ENCODE measurements at regions not wholly inside any gene's neighbourhood (a gene's known extent, or its start where the extent isn't known, plus 50 kb on each side); places are given as distances from the start of the nearest gene placed in this dataset.

GRCh38 chr13:55090612-55091011 lies 2050.1 kb upstream of the PRR20A start:
- TF ChIP-seq, protein P1, sequence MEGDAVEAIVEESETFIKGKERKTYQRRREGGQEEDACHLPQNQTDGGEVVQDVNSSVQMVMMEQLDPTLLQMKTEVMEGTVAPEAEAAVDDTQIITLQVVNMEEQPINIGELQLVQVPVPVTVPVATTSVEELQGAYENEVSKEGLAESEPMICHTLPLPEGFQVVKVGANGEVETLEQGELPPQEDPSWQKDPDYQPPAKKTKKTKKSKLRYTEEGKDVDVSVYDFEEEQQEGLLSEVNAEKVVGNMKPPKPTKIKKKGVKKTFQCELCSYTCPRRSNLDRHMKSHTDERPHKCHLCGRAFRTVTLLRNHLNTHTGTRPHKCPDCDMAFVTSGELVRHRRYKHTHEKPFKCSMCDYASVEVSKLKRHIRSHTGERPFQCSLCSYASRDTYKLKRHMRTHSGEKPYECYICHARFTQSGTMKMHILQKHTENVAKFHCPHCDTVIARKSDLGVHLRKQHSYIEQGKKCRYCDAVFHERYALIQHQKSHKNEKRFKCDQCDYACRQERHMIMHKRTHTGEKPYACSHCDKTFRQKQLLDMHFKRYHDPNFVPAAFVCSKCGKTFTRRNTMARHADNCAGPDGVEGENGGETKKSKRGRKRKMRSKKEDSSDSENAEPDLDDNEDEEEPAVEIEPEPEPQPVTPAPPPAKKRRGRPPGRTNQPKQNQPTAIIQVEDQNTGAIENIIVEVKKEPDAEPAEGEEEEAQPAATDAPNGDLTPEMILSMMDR (IDR thresholded peaks at IDR 0.05; ENCODE audit: unreplicated experiment), result no peak
- no peak overlapping the region for H3K4me3 Mint-ChIP-seq (ENCODE audit: unreplicated experiment)
- no peak overlapping the region for H3K27ac Mint-ChIP-seq (ENCODE audit: unreplicated experiment)
- H3K27me3 Mint-ChIP-seq (ENCODE audit: unreplicated experiment), result peaks cover 1% of the 10 kb centered on the region
- no peaks in the 10 kb centered on the region for H3K4me1 Mint-ChIP-seq (ENCODE audit: unreplicated experiment)
- no peaks in the 10 kb centered on the region for H3K36me3 Mint-ChIP-seq (ENCODE audit: low read depth, unreplicated experiment)
- DNase-seq (ENCODE audit: low spot score), result no peak
- no peaks in the 10 kb centered on the region for H3K9me3 Mint-ChIP-seq (ENCODE audit: unreplicated experiment)

DNA sequence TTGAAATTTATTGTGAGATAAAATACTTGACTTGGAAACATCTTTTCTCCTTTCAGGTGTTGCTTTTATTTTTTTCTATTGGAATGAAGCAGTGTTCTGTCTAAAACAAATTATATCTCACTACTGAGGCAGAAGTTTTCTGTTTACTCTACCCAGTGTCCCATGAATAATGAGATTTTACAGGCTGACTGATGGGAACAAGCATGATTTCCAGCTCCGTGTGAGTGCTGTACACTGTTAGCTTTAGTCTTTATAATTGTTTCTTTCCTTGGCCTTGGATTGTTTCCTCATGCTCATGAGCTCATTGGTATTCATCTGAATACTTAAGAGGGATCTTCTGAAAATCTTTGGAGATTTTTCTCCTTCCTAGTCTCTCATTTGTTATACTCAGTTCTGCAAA lies 2049.5 kb upstream of the PRR20A start:
- no peaks in the 10 kb centered on the region for H3K4me1 Mint-ChIP-seq (ENCODE audit: unreplicated experiment)
- no peak overlapping the region for H3K4me3 Mint-ChIP-seq (ENCODE audit: unreplicated experiment)
- H3K36me3 Mint-ChIP-seq (ENCODE audit: low read depth, unreplicated experiment), result no peaks in the 10 kb centered on the region
- peaks cover 1% of the 10 kb centered on the region for H3K27me3 Mint-ChIP-seq (ENCODE audit: unreplicated experiment)
- no peak for DNase-seq (ENCODE audit: low spot score)
- no peak overlapping the region for H3K27ac Mint-ChIP-seq (ENCODE audit: unreplicated experiment)
- H3K9me3 Mint-ChIP-seq (ENCODE audit: unreplicated experiment), result no peaks in the 10 kb centered on the region
- TF ChIP-seq, protein P1 (IDR thresholded peaks at IDR 0.05; ENCODE audit: unreplicated experiment), result no peak

GRCh38 chr13:55106509-55106908 lies 2034.2 kb upstream of the PRR20A start:
- H3K36me3 Mint-ChIP-seq (ENCODE audit: low read depth, unreplicated experiment), result no peaks in the 10 kb centered on the region

DNA sequence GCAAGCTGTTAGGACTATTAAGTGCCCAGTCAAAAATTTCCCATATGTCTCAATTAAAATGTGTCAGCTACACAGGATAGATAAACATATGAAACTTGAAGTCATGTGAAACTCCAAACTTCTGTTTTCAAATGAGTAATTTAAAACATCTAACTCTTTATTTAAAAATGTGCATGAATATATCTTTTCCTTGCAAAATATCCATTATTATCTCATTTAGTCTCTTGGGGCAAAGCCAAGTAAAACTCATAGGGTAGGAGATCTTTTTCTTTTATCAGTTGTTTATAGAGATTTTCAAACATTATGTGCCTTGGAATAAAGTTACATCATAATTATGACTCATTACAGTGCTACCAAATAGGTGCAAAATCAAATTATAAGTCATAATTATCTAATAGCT lies 2020.1 kb upstream of the PRR20A start:
- H3K27ac Mint-ChIP-seq (ENCODE audit: unreplicated experiment), result no peak overlapping the region
- DNase-seq (ENCODE audit: low spot score), result no peak
- TF ChIP-seq, protein P1 (IDR thresholded peaks at IDR 0.05; ENCODE audit: unreplicated experiment), result no peak
- no peaks in the 10 kb centered on the region for H3K36me3 Mint-ChIP-seq (ENCODE audit: low read depth, unreplicated experiment)
- H3K9me3 Mint-ChIP-seq (ENCODE audit: unreplicated experiment), result no peaks in the 10 kb centered on the region
- H3K4me3 Mint-ChIP-seq (ENCODE audit: unreplicated experiment), result no peak overlapping the region
- no peaks in the 10 kb centered on the region for H3K4me1 Mint-ChIP-seq (ENCODE audit: unreplicated experiment)
- no peaks in the 10 kb centered on the region for H3K27me3 Mint-ChIP-seq (ENCODE audit: unreplicated experiment)

More at GRCh38 chr13:55106509-55106908, 2034.2 kb upstream of the PRR20A start:
- TF ChIP-seq, protein P1 (IDR thresholded peaks at IDR 0.05; ENCODE audit: unreplicated experiment), result no peak
- no peak for DNase-seq (ENCODE audit: low spot score)
- H3K27me3 Mint-ChIP-seq (ENCODE audit: unreplicated experiment), result no peaks in the 10 kb centered on the region
- H3K9me3 Mint-ChIP-seq (ENCODE audit: unreplicated experiment), result no peaks in the 10 kb centered on the region
- H3K4me1 Mint-ChIP-seq (ENCODE audit: unreplicated experiment), result no peaks in the 10 kb centered on the region
- no peak overlapping the region for H3K4me3 Mint-ChIP-seq (ENCODE audit: unreplicated experiment)
- no peak overlapping the region for H3K27ac Mint-ChIP-seq (ENCODE audit: unreplicated experiment)

DNA sequence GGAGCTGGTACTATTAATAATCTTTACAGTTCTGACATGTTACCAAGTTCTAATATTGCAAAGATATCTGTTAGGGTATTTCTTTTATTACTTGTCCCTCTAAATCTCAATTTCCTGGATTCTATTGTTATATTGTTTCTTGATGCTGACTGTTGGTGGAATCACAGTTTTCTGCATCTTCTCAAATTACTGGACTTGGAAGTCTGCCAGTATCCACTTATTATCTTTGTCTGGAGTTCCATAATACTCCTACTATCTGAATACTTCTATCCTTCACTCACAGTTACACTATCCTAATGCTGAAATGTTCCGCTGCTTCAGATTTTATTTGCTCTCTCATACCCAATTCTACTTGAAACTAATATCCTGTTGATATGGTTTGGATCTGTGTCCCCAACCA lies 1985.7 kb upstream of the PRR20A start:
- TF ChIP-seq, protein P1 (IDR thresholded peaks at IDR 0.05; ENCODE audit: unreplicated experiment), result no peak
- no peak for DNase-seq (ENCODE audit: low spot score)
- Mint-ChIP-seq H3K9me3 (ENCODE audit: unreplicated experiment) (no peaks in the 10 kb centered on the region), H3K36me3 (ENCODE audit: low read depth, unreplicated experiment) (peaks cover 5% of the 10 kb centered on the region), H3K4me1 (ENCODE audit: unreplicated experiment) (no peaks in the 10 kb centered on the region), H3K4me3 (ENCODE audit: unreplicated experiment) (no peak overlapping the region), H3K27me3 (ENCODE audit: unreplicated experiment) (peaks cover 1% of the 10 kb centered on the region), H3K27ac (ENCODE audit: unreplicated experiment) (no peak overlapping the region)
